ENCODE measurements at regions not wholly inside any gene's neighbourhood (a gene's known extent, or its start where the extent isn't known, plus 50 kb on each side); places are given as distances from the start of the nearest gene placed in this dataset.

- no peak for TF ChIP-seq CTCF (IDR thresholded peaks at IDR 0.05; ENCODE audit: low read length)
- TF ChIP-seq EZH2 (optimal IDR thresholded peaks at IDR 0.05; ENCODE audit: low read depth, low read length): no peak
- TF ChIP-seq EZH2phosphoT487 (IDR thresholded peaks at IDR 0.05; ENCODE audit: low read length): no peak
Observed at GRCh38 chr2:129877289-129877741, 102.2 kb upstream of the RAB6C start.
